ENCODE measurements at regions not wholly inside any gene's neighbourhood (a gene's known extent, or its start where the extent isn't known, plus 50 kb on each side); places are given as distances from the start of the nearest gene placed in this dataset.

DNA sequence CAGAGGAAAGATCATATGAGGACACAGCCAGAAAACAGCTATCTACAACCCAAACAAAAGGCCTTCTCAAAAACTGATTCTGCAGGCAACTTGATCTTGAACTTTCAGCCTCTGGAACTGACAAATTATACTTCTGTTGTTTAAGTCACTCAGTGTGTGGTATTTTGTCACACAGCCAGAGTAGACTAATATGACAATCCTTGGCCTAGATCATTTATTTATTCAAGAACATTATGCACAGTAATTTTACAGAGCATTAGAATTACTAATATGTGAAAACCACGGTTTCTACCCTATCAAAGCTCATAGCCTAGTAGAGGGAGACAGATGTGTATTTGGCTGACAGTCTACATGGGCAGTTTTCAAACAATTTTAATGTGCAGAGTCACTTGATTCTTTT lies 167.8 kb upstream of the PCDH18 start:
- H3K27ac ChIP-seq: no peak overlapping the region
- ChIA-PET POLR2A (ENCODE audit: low non-redundant PET) (no interaction called here), CTCF (interaction anchor here (0.6 to 0.7 kb wide), 3 partner anchors 370 to 1502 kb away, joined by 3 to 4 read pairs (median 3); no protein-coding TSS in a partner anchor)
- TF ChIP-seq, protein P1, sequence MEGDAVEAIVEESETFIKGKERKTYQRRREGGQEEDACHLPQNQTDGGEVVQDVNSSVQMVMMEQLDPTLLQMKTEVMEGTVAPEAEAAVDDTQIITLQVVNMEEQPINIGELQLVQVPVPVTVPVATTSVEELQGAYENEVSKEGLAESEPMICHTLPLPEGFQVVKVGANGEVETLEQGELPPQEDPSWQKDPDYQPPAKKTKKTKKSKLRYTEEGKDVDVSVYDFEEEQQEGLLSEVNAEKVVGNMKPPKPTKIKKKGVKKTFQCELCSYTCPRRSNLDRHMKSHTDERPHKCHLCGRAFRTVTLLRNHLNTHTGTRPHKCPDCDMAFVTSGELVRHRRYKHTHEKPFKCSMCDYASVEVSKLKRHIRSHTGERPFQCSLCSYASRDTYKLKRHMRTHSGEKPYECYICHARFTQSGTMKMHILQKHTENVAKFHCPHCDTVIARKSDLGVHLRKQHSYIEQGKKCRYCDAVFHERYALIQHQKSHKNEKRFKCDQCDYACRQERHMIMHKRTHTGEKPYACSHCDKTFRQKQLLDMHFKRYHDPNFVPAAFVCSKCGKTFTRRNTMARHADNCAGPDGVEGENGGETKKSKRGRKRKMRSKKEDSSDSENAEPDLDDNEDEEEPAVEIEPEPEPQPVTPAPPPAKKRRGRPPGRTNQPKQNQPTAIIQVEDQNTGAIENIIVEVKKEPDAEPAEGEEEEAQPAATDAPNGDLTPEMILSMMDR (conservative IDR thresholded peaks at IDR 0.05; ENCODE audit: low read depth): no peak
- DNase-seq (ENCODE audit: low spot score): no peak

DNA sequence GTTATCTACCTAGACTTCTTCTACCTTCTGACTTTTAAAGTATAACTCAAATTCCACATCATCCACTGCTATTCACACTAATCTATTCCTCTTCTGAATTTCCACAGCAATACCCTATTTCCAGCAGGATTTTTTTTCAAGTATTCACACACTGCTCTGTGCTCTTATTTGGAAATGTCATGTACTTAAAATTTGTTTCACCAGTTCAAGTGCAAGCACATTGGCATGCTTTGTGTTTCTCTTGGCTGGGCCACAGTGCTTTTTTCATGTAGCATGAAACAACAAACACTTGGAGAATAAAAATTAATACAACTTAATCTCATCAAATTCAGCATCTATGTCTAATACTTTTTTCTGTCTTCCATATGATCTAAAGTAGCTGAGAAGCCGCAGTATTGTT lies 161.8 kb upstream of the PCDH18 start:
- CTCF ChIA-PET: no interaction called here
- DNase-seq (ENCODE audit: low spot score): no peak
- POLR2A ChIA-PET (ENCODE audit: low non-redundant PET): no interaction called here
- TF ChIP-seq, protein P1 (conservative IDR thresholded peaks at IDR 0.05; ENCODE audit: low read depth): no peak
- H3K27ac ChIP-seq: no peak overlapping the region

DNA sequence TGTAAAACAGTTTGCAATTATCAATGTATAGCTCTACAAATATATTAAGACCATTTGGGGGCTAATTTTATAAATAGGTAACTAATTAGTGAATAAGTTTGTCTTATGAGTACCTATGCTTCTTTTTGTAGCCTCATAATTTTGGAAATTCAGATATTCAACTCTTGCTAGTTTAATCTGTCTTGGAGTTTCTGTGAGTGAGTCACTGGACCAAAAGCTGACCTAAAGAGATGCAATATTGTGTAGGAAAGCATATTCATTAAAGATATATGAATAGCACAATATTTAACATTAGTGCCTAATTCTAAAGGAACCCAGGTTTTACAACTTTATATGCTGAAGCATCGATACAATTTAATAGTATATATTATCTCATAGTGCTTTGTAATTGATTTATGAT lies 161.3 kb upstream of the PCDH18 start:
- no peak for DNase-seq (ENCODE audit: low spot score)
- TF ChIP-seq, protein P1 (conservative IDR thresholded peaks at IDR 0.05; ENCODE audit: low read depth): no peak
- no peak overlapping the region for H3K27ac ChIP-seq
- ChIA-PET POLR2A (ENCODE audit: low non-redundant PET) (no interaction called here), CTCF (no interaction called here)

DNA sequence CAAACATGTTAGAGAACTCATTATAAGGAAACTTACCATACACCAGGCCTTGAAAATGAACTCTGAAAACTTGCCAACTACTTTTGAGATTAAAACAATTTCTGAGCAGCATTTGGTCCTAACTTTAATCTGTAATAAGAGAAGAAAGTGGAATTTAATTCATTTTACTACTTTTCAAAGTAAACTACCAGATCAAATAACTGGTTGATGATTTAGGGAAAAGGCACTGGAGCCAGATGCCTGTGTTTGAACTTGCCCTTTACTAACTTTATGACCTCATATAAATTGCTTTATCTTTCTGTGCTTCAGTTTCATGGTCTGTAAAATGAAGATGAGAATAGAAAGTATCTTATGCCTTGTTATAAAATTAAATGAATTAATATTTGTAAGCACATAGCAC lies 159.9 kb upstream of the PCDH18 start:
- no peak for DNase-seq (ENCODE audit: low spot score)
- ChIA-PET POLR2A (ENCODE audit: low non-redundant PET) (no interaction called here), CTCF (no interaction called here)
- no peak overlapping the region for H3K27ac ChIP-seq
- TF ChIP-seq, protein P1 (conservative IDR thresholded peaks at IDR 0.05; ENCODE audit: low read depth): no peak

DNA sequence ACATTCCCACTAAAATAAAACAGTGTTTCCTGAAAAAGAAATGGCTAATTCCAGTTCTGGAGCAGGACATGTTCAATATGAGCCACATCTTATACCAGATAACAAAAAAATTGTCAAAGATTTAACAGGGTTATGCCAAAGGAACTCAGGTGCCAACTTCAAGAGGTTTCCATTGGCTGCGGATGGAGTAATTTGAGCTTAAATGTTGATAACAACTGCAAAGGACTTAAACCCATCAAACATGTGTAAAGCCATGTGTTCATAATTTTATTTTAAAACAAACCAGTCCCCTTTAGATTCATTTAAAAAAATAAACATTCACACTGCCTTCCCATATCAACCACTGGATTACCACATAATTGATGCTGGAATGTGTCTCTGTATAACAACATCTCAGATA lies 156.4 kb upstream of the PCDH18 start:
- ChIA-PET POLR2A (ENCODE audit: low non-redundant PET) (no interaction called here), CTCF (no interaction called here)
- no peak for DNase-seq (ENCODE audit: low spot score)
- no peak overlapping the region for H3K27ac ChIP-seq
- TF ChIP-seq, protein P1 (conservative IDR thresholded peaks at IDR 0.05; ENCODE audit: low read depth): no peak

DNA sequence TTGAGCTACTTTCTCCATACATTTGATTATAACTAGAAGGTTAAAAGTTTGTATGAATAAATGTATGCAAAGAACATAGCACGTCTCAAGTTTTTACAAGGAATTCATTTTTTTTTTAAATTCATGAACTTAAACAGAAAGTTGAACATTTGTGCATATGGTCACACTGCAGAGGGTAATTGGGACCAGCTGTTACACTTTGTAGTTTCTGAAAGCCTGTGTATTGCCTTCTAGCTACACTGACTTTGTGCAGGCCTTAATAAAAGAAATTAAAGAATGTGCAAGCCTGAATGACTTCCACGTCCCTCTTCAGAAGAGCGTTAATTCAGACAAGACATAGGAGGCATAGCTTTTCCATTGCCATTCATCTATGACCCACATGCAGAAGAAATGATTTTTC lies 153.1 kb upstream of the PCDH18 start:
- no peak for DNase-seq (ENCODE audit: low spot score)
- TF ChIP-seq, protein P1 (conservative IDR thresholded peaks at IDR 0.05; ENCODE audit: low read depth): no peak
- POLR2A ChIA-PET (ENCODE audit: low non-redundant PET): no interaction called here
- CTCF ChIA-PET: interaction anchor here (0.6 to 0.7 kb wide), 2 partner anchors 405 to 1333 kb away, joined by 3 read pairs; no protein-coding TSS in a partner anchor
- H3K27ac ChIP-seq: no peak overlapping the region

DNA sequence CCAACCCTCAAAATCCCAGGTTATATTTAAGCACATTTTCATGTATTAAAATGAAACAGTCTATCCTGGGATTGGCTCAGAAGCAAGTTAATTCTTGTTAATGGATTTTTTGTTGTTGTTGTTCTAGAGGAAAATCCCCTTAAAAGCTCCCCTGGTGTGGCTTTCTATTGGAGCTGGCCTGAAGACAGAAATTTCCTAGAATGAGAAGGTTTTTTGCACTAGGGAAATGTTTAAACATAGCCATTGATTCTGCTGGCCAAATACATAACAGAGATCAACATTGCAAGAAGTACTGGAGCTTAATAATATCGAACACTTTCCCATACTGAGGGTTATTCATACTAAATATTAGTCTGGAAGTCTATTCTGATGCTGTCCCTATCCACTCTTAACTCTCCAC lies 148.8 kb upstream of the PCDH18 start:
- ChIA-PET POLR2A (ENCODE audit: low non-redundant PET) (no interaction called here), CTCF (no interaction called here)
- DNase-seq (ENCODE audit: low spot score): no peak
- H3K27ac ChIP-seq: no peak overlapping the region
- TF ChIP-seq, protein P1 (conservative IDR thresholded peaks at IDR 0.05; ENCODE audit: low read depth): no peak
